ENCODE measurements at regions not wholly inside any gene's neighbourhood (a gene's known extent, or its start where the extent isn't known, plus 50 kb on each side); places are given as distances from the start of the nearest gene placed in this dataset.
"Not testable (repeated sequence)": the region's sequence is repeated elsewhere in the genome, so short reads cannot be mapped to it uniquely, and the experiment has no call there.

DNA sequence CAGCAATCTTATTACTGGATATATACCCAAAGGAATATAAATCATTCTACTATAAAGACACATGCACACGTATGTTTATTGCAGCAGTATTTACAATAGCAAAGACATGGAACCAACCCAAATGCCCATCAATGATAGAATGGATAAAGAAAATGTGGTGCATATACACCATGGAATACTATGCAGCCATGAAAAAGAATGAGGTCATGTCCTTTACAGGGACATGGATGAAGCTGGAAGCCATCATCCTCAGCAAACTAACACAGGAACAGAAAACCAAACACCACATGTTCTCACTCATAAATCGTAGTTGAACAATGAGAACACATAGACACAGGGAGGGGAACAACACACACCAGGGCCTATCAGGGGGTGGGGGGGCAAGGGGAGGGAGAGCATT lies 353.9 kb upstream of the ATP10A start:
- TF ChIP-seq, protein P1, sequence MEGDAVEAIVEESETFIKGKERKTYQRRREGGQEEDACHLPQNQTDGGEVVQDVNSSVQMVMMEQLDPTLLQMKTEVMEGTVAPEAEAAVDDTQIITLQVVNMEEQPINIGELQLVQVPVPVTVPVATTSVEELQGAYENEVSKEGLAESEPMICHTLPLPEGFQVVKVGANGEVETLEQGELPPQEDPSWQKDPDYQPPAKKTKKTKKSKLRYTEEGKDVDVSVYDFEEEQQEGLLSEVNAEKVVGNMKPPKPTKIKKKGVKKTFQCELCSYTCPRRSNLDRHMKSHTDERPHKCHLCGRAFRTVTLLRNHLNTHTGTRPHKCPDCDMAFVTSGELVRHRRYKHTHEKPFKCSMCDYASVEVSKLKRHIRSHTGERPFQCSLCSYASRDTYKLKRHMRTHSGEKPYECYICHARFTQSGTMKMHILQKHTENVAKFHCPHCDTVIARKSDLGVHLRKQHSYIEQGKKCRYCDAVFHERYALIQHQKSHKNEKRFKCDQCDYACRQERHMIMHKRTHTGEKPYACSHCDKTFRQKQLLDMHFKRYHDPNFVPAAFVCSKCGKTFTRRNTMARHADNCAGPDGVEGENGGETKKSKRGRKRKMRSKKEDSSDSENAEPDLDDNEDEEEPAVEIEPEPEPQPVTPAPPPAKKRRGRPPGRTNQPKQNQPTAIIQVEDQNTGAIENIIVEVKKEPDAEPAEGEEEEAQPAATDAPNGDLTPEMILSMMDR (IDR thresholded peaks at IDR 0.05 in 2 of 3, conservative IDR thresholded peaks at IDR 0.05 in 1 of 3; ENCODE audit: borderline replicate concordance in 1 of 3, insufficient read depth in 1 of 3, low read depth in 2 of 3, low read length in 2 of 3), result not testable (repeated sequence)
- not testable (repeated sequence) for TF ChIP-seq SRF (IDR thresholded peaks at IDR 0.05; ENCODE audit: low read depth); RAD21 (IDR thresholded peaks at IDR 0.05; ENCODE audit: low read depth); ZNF274 (IDR thresholded peaks at IDR 0.05; ENCODE audit: low read depth, low read length); JUND (IDR thresholded peaks at IDR 0.05); POLR2A (IDR thresholded peaks at IDR 0.05; ENCODE audit: borderline replicate concordance, extremely low read depth, insufficient read depth, insufficient read length); SIN3A (IDR thresholded peaks at IDR 0.05; ENCODE audit: low read depth); ELF1 (IDR thresholded peaks at IDR 0.05; ENCODE audit: borderline replicate concordance, low read depth); EZH2 (IDR thresholded peaks at IDR 0.05)
